Fibroblast of the aortic adventitia (primary cell): ENCODE measurements at regions not wholly inside any gene's neighbourhood (a gene's known extent, or its start where the extent isn't known, plus 50 kb on each side); places are given as distances from the start of the nearest gene placed in this dataset.

ENCODE experiments used
- DNase-seq: peaks from one replicate; pipeline ENCODE4 v3.0.0-alpha.2; 2010; ENCODE audit warnings: low read depth
- H3K4me3 ChIP-seq: 2 replicates; pipeline ENCODE4 v1.5.1; 2011; ENCODE audit warnings: low read depth, mild to moderate bottlenecking, control low read depth, low read length, moderate library complexity
- CTCF ChIP-seq: IDR thresholded peaks from 2 replicates; pipeline ENCODE4 v1.5.1; 2011; ENCODE audit warnings: mild to moderate bottlenecking, low read length, control low read depth, inconsistent platforms; ENCODE audit not compliant: insufficient read depth

DNA sequence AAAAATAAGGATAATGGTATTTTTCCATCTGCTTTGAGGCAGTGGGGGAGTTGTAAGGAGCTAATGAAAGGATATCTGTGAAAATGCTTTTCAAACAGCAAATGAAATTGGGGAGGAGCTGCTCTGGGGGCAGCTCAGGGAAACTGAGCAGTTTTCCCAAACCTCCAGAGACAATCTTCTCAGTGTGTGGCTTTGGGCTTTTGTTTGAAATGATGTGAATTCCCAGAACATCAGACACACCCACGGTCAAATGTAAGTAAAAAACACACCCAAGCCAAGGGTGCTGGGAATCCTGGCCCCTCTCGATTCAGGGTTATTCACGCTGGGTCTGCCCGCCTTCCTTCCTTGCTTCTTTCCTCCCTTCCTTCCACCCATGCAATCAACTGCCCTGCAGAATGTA is 512.6 kb downstream of the BNC2 start:
- no peak for DNase-seq
- no peak overlapping the region for H3K4me3 ChIP-seq
- no peak for TF ChIP-seq CTCF

GRCh38 chr9:16358751-16359150 is 511.7 kb downstream of the BNC2 start:
- no peak for TF ChIP-seq CTCF
- no peak for DNase-seq
- no peak overlapping the region for H3K4me3 ChIP-seq
